Neural cell (in vitro differentiated cells): ENCODE measurements at regions not wholly inside any gene's neighbourhood (a gene's known extent, or its start where the extent isn't known, plus 50 kb on each side); places are given as distances from the start of the nearest gene placed in this dataset.

ENCODE experiments used
- H2AFZ ChIP-seq: fragments of 200-600, 300-800 bp; sonication (generic), shearing (Covaris generic); 2 replicates; pipeline ENCODE4 v1.6.0; 2014; ENCODE audit warnings: low read depth, mild to moderate bottlenecking, antibody characterized with exemption, low read length, moderate library complexity
- H3F3A ChIP-seq: fragments of 200-600 bp; shearing (Covaris generic); 2 replicates; pipeline ENCODE4 v1.6.1; 2016; ENCODE audit warnings: mild to moderate bottlenecking, moderate library complexity, mixed read lengths, antibody characterized with exemption, low read length; ENCODE audit not compliant: insufficient read depth, poor library complexity, severe bottlenecking
- H3K27ac ChIP-seq: fragments of 200-600, 300-800 bp; sonication (generic), shearing (Covaris generic); 2 replicates; pipeline ENCODE4 v1.5.1; 2014; ENCODE audit warnings: mild to moderate bottlenecking, low read length, moderate library complexity
- H3K27me3 ChIP-seq: fragments of 300-800, 200-600 bp; sonication (generic), shearing (Covaris generic); 2 replicates; pipeline ENCODE4 v1.6.0; 2014; ENCODE audit warnings: mild to moderate bottlenecking, low read depth, low read length, moderate library complexity; ENCODE audit not compliant: insufficient read depth
- H3K36me3 ChIP-seq: fragments of 300-800, 200-600 bp; sonication (generic), shearing (Covaris generic); 2 replicates; pipeline ENCODE4 v1.5.1; 2014; ENCODE audit warnings: mild to moderate bottlenecking, antibody characterized with exemption, low read length, moderate library complexity; ENCODE audit not compliant: insufficient read depth
- H3K4me2 ChIP-seq: fragments of 300-800, 200-600 bp; sonication (generic), shearing (Covaris generic); 2 replicates; pipeline ENCODE4 v1.6.0; 2014; ENCODE audit warnings: mild to moderate bottlenecking, low read length
- H3K4me3 ChIP-seq: fragments of 300-800, 200-600 bp; sonication (generic), shearing (Covaris generic); 2 replicates; pipeline ENCODE4 v1.5.1; 2014; ENCODE audit warnings: mild to moderate bottlenecking, low read length, moderate library complexity
- H3K79me2 ChIP-seq: fragments of 200-600 bp; shearing (Covaris generic); replicated peaks from 2 replicates; pipeline ENCODE4 v1.6.0; 2014; ENCODE audit warnings: mild to moderate bottlenecking, low read length, moderate library complexity; ENCODE audit not compliant: insufficient read depth
- H3K9ac ChIP-seq: fragments of 300-800, 200-600 bp; sonication (generic), shearing (Covaris generic); 2 replicates; pipeline ENCODE4 v1.6.1; 2016; ENCODE audit warnings: mild to moderate bottlenecking, low read length, mixed read lengths
- H3K9me2 ChIP-seq: fragments of 200-600 bp; shearing (Covaris generic); 2 replicates; pipeline ENCODE4 v1.6.1; 2016; ENCODE audit warnings: mild to moderate bottlenecking, low read length, mixed read lengths; ENCODE audit not compliant: insufficient read depth
- H3K9me3 ChIP-seq: fragments of 200-600, 300-800 bp; sonication (generic), shearing (Covaris generic); 2 replicates; pipeline ENCODE4 v1.6.1; 2016; ENCODE audit warnings: mild to moderate bottlenecking, mixed run types, low read length, moderate library complexity, mixed read lengths
- H4K20me1 ChIP-seq: fragments of 200-600 bp; shearing (Covaris generic); 2 replicates; pipeline ENCODE4 v1.6.1; 2016; ENCODE audit warnings: mild to moderate bottlenecking, mixed run types; ENCODE audit not compliant: insufficient read depth
- EP300 ChIP-seq: fragments of 450-650 bp; conservative IDR thresholded peaks from 2 replicates; pipeline ENCODE4 v1.6.1; 2014; ENCODE audit warnings: antibody characterized with exemption, mild to moderate bottlenecking, moderate library complexity; ENCODE audit not compliant: poor library complexity, severe bottlenecking
- EZH2 ChIP-seq: fragments of 200-600, 300-800 bp; shearing (Covaris generic), sonication (generic); IDR thresholded peaks from 2 replicates; pipeline ENCODE4 v1.6.1; 2014; ENCODE audit warnings: antibody characterized with exemption, low read length, borderline replicate concordance, mild to moderate bottlenecking; ENCODE audit not compliant: insufficient read depth, poor library complexity, severe bottlenecking
- MXI1 ChIP-seq: fragments of 450-650 bp; conservative IDR thresholded peaks from 2 replicates; pipeline ENCODE4 v1.6.1; 2014; ENCODE audit warnings: antibody characterized with exemption, mild to moderate bottlenecking; ENCODE audit not compliant: poor library complexity, severe bottlenecking
- POLR2AphosphoS5 ChIP-seq: IDR thresholded peaks from 2 replicates; pipeline ENCODE4 v1.6.1; 2012
- RAD21 ChIP-seq: fragments of 450-650 bp; conservative IDR thresholded peaks from 2 replicates; pipeline ENCODE4 v1.6.1; 2014; ENCODE audit warnings: antibody characterized with exemption, mild to moderate bottlenecking, moderate library complexity
- SMC3 ChIP-seq: fragments of 450-650 bp; conservative IDR thresholded peaks from 2 replicates; pipeline ENCODE4 v1.6.1; 2014; ENCODE audit warnings: antibody characterized with exemption, mild to moderate bottlenecking, moderate library complexity; ENCODE audit not compliant: poor library complexity
- TAF1 ChIP-seq: IDR thresholded peaks from 2 replicates; pipeline ENCODE4 v1.6.1; 2012; ENCODE audit warnings: low read depth
- TF ChIP-seq, protein P1 (sequence below): IDR thresholded peaks from 2 replicates; pipeline ENCODE4 v1.6.1; 2012; ENCODE audit warnings: borderline replicate concordance
- TF ChIP-seq, protein P2 (sequence below): fragments of 450-650 bp; IDR thresholded peaks from 2 replicates; pipeline ENCODE4 v1.5.1; 2014; ENCODE audit warnings: antibody characterized with exemption, mild to moderate bottlenecking, moderate library complexity; ENCODE audit not compliant: poor library complexity, severe bottlenecking

GRCh38 chr10:130814610-130815009, 496.9 kb downstream of the TCERG1L start:
- no peaks in the 10 kb centered on the region for H3K27me3 ChIP-seq
- no peaks in the 10 kb centered on the region for H3F3A ChIP-seq
- H3K79me2 ChIP-seq: no peaks in the 10 kb centered on the region
- TF ChIP-seq MXI1: no peak
- no peak for TF ChIP-seq POLR2AphosphoS5
- TF ChIP-seq, protein P1, sequence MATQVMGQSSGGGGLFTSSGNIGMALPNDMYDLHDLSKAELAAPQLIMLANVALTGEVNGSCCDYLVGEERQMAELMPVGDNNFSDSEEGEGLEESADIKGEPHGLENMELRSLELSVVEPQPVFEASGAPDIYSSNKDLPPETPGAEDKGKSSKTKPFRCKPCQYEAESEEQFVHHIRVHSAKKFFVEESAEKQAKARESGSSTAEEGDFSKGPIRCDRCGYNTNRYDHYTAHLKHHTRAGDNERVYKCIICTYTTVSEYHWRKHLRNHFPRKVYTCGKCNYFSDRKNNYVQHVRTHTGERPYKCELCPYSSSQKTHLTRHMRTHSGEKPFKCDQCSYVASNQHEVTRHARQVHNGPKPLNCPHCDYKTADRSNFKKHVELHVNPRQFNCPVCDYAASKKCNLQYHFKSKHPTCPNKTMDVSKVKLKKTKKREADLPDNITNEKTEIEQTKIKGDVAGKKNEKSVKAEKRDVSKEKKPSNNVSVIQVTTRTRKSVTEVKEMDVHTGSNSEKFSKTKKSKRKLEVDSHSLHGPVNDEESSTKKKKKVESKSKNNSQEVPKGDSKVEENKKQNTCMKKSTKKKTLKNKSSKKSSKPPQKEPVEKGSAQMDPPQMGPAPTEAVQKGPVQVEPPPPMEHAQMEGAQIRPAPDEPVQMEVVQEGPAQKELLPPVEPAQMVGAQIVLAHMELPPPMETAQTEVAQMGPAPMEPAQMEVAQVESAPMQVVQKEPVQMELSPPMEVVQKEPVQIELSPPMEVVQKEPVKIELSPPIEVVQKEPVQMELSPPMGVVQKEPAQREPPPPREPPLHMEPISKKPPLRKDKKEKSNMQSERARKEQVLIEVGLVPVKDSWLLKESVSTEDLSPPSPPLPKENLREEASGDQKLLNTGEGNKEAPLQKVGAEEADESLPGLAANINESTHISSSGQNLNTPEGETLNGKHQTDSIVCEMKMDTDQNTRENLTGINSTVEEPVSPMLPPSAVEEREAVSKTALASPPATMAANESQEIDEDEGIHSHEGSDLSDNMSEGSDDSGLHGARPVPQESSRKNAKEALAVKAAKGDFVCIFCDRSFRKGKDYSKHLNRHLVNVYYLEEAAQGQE: no peak
- TF ChIP-seq EP300: no peak
- TF ChIP-seq RAD21: no peak
- TF ChIP-seq TAF1: no peak
- no peak for TF ChIP-seq SMC3
- TF ChIP-seq EZH2: no peak
- no peaks in the 10 kb centered on the region for H3K36me3 ChIP-seq
- no peak overlapping the region for H3K4me2 ChIP-seq
- H3K9me3 ChIP-seq: no peaks in the 10 kb centered on the region
- H3K9ac ChIP-seq: no peak overlapping the region
- no peaks in the 10 kb centered on the region for H3K9me2 ChIP-seq
- H2AFZ ChIP-seq: no peak overlapping the region
- no peaks in the 10 kb centered on the region for H4K20me1 ChIP-seq
- no peak overlapping the region for H3K4me3 ChIP-seq
- no peak overlapping the region for H3K27ac ChIP-seq

GRCh38 chr10:130816116-130816901, 495.2 kb downstream of the TCERG1L start:
- Histone ChIP-seq H3K4me3 (no peak overlapping the region), H3K9me3 (no peaks in the 10 kb centered on the region), H2AFZ (no peak overlapping the region), H3K27me3 (no peaks in the 10 kb centered on the region), H3K9ac (no peak overlapping the region), H3K36me3 (no peaks in the 10 kb centered on the region), H4K20me1 (no peaks in the 10 kb centered on the region), H3K9me2 (no peaks in the 10 kb centered on the region), H3K27ac (no peak overlapping the region), H3F3A (no peaks in the 10 kb centered on the region), H3K4me2 (no peak overlapping the region), H3K79me2 (no peaks in the 10 kb centered on the region)
- TF ChIP-seq, protein P2, sequence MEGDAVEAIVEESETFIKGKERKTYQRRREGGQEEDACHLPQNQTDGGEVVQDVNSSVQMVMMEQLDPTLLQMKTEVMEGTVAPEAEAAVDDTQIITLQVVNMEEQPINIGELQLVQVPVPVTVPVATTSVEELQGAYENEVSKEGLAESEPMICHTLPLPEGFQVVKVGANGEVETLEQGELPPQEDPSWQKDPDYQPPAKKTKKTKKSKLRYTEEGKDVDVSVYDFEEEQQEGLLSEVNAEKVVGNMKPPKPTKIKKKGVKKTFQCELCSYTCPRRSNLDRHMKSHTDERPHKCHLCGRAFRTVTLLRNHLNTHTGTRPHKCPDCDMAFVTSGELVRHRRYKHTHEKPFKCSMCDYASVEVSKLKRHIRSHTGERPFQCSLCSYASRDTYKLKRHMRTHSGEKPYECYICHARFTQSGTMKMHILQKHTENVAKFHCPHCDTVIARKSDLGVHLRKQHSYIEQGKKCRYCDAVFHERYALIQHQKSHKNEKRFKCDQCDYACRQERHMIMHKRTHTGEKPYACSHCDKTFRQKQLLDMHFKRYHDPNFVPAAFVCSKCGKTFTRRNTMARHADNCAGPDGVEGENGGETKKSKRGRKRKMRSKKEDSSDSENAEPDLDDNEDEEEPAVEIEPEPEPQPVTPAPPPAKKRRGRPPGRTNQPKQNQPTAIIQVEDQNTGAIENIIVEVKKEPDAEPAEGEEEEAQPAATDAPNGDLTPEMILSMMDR: no peak
- TF ChIP-seq TAF1 (no peak), EZH2 (no peak), MXI1 (no peak), POLR2AphosphoS5 (no peak), RAD21 (no peak), EP300 (no peak), SMC3 (no peak)
- TF ChIP-seq, protein P1: no peak
